Fibroblast of villous mesenchyme (primary cell): ENCODE measurements at regions not wholly inside any gene's neighbourhood (a gene's known extent, or its start where the extent isn't known, plus 50 kb on each side); places are given as distances from the start of the nearest gene placed in this dataset.

Experiments used
- DNase-seq: peaks from one replicate; pipeline ENCODE4 v3.0.0-alpha.2; 2010; ENCODE audit warnings: low read depth
- H3K4me3 ChIP-seq: 2 replicates; pipeline ENCODE4 v1.5.1; 2011; ENCODE audit warnings: low read depth, mild to moderate bottlenecking, low read length
- TF ChIP-seq, protein P1 (sequence below): IDR thresholded peaks from 2 replicates; pipeline ENCODE4 v1.5.1; 2012; ENCODE audit warnings: low read depth, mild to moderate bottlenecking, low read length; ENCODE audit not compliant: insufficient read depth

- no peak for DNase-seq
- no peak overlapping the region for H3K4me3 ChIP-seq
- TF ChIP-seq, protein P1, sequence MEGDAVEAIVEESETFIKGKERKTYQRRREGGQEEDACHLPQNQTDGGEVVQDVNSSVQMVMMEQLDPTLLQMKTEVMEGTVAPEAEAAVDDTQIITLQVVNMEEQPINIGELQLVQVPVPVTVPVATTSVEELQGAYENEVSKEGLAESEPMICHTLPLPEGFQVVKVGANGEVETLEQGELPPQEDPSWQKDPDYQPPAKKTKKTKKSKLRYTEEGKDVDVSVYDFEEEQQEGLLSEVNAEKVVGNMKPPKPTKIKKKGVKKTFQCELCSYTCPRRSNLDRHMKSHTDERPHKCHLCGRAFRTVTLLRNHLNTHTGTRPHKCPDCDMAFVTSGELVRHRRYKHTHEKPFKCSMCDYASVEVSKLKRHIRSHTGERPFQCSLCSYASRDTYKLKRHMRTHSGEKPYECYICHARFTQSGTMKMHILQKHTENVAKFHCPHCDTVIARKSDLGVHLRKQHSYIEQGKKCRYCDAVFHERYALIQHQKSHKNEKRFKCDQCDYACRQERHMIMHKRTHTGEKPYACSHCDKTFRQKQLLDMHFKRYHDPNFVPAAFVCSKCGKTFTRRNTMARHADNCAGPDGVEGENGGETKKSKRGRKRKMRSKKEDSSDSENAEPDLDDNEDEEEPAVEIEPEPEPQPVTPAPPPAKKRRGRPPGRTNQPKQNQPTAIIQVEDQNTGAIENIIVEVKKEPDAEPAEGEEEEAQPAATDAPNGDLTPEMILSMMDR = no peak
These were observed 66.5 kb upstream of the TCF7L2 start for GRCh38 chr10:112883360-112884178.

DNA sequence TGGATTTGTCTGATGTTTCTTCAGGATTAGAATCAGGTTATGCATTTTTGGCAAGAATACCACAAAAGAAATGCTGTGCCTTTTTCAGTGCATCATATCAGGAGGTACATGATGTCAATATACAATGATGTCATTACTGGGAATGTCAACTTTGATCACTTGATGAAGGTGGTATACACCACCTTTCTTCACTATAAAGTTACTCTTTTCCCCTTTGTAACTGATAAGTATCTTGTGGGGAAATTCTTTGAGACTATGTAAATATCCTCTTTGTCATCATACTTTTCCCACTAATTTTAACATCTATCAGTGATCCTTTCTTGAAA, 65.9 kb upstream of the TCF7L2 start:
- DNase-seq = no peak
- TF ChIP-seq, protein P1 = no peak
- H3K4me3 ChIP-seq = no peak overlapping the region

GRCh38 chr10:112886463-112886862, 63.6 kb upstream of the TCF7L2 start:
- TF ChIP-seq, protein P1 = no peak
- H3K4me3 ChIP-seq = no peak overlapping the region
- no peak for DNase-seq

DNA sequence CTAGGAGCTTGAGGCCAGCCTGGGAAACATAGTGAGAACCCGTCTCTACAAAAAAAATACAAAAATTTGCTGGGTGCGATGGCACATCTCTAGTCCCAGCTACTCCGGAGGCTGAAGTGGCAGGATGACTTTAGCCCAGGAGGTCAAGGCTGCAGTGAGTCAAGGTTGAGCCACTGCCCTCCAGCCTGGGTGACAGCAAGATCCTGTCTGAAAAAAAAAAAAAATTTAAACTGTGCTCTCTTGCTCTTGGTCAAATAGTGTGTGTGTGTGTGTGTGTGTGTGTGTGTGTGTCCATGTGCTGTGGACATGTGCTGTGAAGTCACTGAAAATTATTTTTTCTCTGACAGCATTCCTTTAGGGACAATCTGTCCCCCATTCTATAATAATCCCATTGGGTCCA, 62.1 kb upstream of the TCF7L2 start:
- no peak for DNase-seq
- H3K4me3 ChIP-seq = no peak overlapping the region
- TF ChIP-seq, protein P1 = no peak

GRCh38 chr10:112895292-112895691, 54.8 kb upstream of the TCF7L2 start:
- no peak for DNase-seq
- no peak overlapping the region for H3K4me3 ChIP-seq
- TF ChIP-seq, protein P1 = no peak

- H3K4me3 ChIP-seq = no peak overlapping the region
- TF ChIP-seq, protein P1 = no peak
- no peak for DNase-seq
These were observed 53.8 kb upstream of the TCF7L2 start for GRCh38 chr10:112896273-112896672.

DNA sequence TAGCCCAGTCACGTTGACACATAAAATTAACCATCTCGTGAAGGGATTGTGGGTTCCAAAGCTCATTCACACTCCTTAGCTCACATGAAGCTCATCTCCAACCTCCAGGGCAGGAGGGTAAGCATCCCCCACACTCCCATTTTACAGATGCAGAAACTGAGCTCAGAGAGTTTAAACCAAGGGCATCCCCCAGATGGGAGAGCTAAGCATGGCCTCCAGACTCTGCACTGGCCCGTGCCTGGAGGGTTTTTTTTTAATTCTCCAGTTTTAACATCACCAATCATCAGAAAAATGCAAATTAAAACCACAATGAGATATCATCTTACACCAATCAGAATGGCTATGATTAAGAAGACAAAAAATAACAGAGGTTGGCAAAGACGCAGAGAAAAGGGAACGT, 53.3 kb upstream of the TCF7L2 start:
- no peak for DNase-seq
- TF ChIP-seq, protein P1 = no peak
- H3K4me3 ChIP-seq = no peak overlapping the region
